ENCODE measurements at regions not wholly inside any gene's neighbourhood (a gene's known extent, or its start where the extent isn't known, plus 50 kb on each side); places are given as distances from the start of the nearest gene placed in this dataset.

- TF ChIP-seq CTCF (IDR thresholded peaks at IDR 0.05) (no peak), POLR2A (IDR thresholded peaks at IDR 0.05) (no peak)
These were observed 98.0 kb downstream of the TTLL2 start for GRCh38 chr6:167422934-167423333.
